Stimulated activated CD4-positive, alpha-beta T cell treated with anti-CD3 and anti-CD28 coated beads, Interleukin-15, amount 100 ng/mL, for 24 hours (primary cell): ENCODE measurements at regions not wholly inside any gene's neighbourhood (a gene's known extent, or its start where the extent isn't known, plus 50 kb on each side); places are given as distances from the start of the nearest gene placed in this dataset.

Experiments used
- DNase-seq: peaks from one replicate; pipeline ENCODE4 v3.0.0-alpha.2; 2020

DNA sequence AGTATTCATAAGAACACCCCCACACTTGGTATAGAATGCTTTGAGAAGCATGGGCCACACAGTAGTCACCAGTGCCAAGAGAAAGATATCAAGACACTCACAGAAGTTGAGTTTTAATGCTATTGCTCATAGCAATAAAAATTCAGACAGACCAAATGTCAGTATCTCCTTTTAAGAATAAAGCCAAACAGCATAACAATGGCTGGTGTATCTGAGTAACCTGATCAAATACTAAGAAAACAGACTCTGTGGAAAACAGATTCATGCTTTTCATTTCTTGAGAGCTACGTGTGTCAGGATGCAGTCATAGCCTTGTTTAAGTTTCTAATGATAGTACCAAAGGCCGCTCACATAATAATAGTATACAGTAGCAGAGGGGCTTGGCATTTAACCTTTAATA, 778.5 kb downstream of the MECOM start:
- no peak for DNase-seq

DNA sequence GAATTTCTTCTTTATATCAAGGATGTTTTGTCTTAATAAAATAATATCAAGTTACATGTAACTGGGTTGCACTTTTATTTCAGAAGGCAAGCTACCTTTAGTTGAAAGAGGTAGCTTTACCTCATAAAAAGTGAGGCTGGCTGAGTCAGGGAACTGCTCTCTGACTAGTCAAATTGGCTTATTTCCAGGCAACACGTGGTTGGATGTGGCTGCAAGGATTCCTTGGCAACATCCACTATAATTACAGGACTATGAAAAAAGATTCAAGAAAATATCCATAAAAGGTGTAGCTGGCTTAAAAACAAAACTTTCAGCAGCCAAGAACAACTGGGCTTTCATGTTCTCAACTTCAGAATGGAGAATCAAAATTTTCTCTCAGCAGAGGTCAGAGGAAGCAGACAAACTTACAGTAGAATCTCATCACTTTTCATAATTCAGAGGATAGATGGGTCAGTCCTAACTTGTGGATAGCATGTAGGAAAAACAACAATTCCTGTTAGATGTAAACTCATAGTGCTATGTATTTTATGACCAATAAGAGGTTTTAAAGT, 779.1 kb downstream of the MECOM start:
- DNase-seq = no peak

DNA sequence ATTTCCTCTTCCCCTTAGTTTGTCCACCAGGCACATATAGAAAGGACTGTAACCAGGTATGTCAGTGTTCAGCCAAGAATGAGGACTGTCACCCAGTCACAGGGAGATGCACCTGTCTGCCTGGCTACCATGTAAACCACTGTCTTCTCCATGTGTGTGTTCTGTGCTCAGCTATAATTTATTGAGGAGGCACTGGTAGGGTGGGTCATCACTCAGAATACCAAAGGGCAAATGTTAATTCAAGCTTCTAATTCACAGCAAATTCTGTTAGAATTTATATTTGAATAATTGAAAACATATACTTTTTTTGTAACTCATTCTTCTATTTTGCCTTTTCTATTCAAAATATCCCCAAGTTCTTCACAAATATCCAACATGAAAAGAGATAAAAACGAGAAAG, 780.4 kb downstream of the MECOM start:
- DNase-seq = no peak

DNA sequence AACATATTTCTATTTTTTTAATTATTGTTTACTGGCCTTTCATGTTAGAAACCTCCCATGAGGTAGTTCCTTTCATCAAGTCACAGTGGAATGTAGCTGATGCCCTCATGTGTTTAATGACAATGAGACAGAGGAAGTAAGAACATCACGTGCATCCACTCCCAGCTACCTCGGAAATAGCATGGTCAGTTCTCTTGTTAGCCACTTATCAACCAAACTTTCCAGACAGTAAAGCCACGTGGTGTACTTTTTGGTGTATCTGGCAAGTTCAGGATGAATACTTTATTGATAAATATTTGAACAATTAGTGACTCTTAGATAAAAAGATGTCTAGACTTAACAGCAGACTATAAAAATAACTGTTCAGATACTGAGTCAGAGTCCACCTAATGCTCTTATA, 781.7 kb downstream of the MECOM start:
- DNase-seq = no peak

DNA sequence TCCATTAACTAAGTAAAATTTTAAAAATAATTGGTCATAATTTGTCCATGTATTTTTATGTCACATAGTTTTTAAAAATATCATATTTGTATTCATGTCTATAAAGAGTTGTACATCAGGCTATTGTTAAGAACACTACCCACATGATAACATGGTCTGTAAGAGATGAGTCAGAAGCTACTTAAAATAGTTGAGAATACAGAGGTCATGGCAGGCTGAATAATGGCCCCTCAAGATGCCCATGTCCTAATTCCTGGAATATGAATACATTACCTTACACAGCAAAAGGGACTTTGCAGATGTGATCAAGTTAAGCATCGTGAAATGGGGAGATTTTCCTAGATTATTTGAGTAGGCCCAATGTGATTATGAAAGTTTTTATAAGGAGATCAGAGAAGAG, 782.9 kb upstream of the GOLIM4 start:
- DNase-seq = no peak

DNA sequence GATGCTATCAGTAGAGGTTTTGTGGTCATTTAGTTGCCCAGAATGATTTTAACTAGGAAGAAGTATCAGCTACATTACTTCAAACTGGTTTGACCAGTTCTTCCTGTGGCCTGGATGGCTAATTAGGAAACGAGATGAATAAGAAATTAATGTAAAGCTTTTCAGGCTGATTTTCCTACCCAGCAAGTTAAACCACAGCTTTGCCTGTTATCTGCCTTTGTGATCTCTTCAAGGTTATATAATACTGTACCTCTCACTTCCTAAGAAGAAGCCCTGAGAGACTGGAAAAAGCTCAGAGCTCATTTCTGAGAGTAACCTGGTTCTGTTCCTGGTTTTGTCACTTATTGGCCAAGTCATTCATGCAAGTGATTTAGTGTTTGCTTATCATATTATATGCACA, 782.2 kb upstream of the GOLIM4 start:
- DNase-seq = no peak

DNA sequence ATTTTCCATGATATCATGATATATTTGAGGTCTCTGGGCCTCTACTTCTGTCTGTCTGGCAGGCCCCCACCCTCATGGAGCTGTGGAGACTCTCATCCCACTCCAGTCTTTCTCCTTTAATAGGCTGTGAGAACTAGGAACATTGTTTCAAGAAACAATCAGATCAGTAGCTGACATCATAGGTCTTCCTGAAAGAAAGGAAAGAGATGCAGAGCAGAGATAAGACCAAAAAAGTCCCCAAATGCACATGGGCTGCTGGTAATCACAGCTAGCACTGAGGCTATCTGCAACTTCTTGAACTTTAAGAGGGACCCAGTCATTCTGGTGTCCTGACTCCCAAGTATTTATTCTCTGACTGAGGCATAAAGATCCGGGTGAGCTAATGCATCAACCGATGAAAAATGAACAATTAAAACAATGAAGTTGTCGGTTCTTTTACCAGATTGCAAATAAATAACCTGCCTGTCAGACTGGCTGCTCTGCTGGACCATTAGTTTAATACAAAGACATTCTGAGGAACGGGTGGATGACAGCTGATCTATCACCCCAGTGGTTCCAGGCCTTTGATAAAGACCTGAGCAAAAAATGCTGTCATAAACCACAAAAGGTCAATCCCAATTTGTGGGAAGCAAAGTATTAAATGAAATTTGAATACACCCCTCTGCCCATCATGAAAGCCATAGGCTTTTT, 780.8 kb upstream of the GOLIM4 start:
- DNase-seq = no peak

DNA sequence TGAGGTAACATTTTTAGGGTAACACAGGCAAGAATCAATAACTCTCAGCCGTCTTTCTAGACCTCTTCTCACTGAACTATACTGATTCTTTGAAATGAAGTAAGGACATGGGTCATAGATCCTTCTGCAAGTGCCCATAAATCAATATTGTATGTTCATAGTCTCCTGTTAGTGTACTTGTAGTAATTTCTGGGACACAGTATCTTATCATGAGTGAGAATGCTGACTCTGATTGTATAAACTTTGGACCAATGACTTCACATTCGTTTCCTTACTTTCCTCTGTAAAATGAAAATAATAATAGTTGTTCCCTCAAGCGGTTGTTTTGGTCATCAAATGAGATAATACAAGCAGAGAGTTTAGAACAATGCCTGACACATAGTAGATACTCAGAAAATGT, 777.1 kb upstream of the GOLIM4 start:
- DNase-seq = no peak

DNA sequence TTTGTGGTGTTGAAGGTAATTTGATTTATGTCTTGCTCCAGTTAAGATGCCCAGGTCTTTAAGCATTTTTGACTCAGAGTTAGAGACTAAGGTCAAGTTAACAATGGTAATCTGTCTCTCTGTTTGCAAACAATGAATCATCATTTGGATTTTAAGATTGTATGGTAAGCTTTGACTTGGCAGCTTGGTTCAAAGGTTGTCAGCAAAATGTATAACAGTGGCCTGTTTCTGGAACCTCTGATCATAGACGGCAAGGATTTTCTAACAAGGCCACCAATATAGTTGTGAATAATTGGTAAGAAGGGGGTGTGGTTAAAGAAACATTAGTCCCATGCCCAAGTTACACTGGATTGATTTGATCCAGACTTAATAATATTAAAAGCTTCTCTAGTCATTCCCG, 775.2 kb upstream of the GOLIM4 start:
- DNase-seq = no peak

DNA sequence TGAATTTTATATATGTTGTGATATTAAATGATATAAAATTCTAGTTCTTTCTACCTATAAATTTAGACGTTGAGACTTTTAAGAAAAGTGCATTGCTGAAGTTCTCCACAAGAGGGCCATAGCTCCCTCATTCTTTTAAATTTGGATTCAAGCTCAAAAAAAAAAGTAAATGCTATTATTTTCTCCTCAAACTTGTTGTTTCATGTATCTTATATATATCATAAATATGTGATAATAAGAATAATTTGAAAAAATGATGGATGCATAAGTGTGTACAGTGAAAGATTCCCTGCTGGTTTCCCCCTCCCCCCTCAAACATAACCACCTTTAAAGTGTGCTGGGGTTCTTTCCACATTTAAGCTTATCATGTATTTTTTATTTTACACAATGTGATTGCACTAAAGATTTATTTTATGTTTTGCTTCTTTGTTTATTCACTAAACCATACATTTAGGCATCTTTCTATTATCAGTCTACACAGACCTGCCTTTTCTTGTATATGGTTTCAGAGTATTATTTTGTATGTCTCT, 769.4 kb upstream of the GOLIM4 start:
- DNase-seq = no peak

DNA sequence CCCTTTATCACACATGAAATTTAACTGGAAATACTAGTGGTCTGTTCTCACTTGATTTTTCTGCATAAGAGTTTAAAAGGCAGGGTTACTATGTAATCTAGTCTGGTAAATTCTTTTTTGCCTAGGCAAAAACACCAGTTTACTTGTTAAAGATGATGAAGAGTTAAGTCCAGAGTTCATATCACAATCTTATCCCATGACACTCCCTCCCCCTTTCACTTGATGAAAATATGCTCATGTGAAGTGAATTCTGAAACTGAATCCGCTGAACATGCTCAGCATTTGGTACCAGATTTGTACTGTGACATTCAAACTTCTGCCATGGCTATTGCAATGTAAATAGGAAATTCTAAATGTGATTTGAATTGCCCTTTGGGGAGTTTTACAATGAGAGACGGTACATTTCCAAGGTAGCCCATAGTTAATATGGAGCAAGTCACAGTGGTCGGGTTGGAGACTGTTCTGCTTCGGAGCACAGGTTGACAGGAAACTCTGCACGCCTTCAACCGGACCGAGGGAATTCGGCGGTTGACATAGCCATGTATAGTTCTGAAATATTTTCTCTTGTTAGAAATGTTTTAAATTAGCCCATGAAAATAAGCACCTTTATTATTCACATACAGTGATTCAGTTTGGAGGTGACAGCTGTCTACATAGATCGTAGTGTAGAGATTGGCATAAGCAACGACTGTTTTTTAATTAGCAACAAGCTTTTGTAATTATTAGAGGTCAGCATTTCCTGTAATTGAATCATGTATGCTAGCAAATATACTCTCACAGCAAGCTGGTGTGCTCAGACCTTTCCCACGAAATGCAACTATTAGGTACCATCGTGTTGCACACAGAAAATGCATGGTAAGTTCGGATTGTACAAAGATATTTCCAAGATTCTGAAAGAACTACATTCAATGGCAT, 768.6 kb upstream of the GOLIM4 start:
- no peak for DNase-seq

DNA sequence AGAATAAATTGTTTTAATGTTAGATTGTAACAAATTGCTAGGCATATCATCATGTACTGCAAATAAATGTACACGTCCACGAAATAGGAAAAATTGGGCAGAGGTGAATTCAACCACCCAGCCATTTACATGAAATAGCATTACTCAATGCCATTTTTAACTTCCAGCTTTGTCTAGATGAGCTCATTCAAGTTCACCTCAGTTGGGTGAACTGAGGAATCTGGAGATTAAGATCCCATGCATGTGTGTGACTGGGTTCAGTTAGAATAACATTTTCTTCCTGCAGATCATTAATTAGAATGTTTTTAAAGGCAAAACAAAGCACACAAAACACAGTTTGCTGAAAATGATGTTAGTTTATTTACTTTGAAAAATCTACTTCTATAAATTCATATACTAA, 767.8 kb upstream of the GOLIM4 start:
- no peak for DNase-seq

DNA sequence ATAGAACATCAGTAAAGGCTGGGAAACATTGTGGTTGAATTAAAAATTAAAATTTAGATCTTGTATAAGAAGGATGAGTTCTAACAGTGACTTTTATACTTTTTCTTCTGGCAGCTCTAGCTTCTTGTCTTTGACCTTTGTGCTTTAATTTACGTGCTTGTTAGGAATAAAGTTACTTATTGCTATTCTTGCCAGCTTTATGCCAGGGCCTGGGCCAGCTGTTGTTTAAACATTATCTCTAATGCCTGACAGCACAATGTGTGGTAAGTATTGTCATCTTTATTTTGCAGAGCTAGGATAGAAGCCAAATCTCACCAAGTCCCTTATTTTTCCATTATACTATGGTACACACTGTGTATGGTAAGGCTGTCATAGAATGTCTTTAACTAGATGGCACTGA, 766.7 kb upstream of the GOLIM4 start:
- DNase-seq = no peak

DNA sequence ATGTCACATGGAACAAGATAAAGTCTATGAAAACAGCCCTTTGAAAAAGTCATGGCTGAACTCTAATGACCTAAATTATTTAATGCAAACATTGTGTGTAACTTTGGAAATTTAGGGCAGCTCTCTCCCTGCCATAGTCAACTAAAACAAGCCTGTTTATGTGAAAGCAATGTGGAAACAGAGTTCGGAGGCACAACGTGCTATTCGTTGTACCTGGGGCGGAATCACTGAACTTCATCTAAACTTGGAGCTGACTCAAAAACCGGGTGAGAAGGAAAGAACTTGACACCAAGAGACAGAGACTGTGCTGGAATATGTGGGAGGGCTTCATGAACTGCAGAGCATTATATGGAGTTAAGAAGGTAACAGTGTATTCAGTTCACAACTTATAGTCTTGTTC, 764.9 kb upstream of the GOLIM4 start:
- no peak for DNase-seq

DNA sequence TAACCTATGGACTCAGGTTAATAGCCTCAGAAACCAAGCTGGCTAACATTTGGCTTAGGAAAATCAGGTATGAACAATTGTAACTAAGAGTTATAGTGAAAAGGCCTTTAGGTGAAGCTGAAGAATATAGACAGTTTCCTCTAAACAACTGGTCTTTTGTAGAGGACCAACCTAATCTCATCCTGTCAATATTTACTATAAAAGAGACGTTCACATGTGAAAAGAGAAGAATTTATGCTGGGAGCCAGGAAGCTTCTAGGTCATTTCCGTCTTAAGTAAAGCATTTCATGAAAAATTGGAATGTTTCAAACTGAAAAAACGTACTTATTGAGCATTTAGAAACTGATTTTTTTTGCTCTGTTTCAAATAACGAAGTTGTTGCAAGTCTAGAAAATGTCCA, 764.3 kb upstream of the GOLIM4 start:
- DNase-seq = no peak

DNA sequence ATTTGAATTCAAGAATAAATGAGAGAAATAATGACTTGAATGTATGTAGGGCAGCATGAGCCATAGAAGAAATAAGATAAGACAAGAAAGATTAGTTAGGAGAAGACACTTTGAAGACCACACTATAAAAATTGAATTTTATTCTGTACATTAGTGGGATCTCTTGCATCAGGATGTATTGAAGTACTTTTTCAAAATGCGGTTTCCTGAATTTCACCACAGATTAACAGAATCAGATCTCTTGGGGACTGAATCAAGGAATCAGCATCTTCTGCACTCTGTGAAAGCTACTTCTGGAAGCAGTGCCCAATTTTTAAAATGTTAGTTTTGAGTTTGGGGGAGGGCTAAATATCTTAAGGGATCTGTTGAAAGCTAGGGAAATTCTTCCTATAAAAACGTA, 763.9 kb upstream of the GOLIM4 start:
- DNase-seq = no peak

DNA sequence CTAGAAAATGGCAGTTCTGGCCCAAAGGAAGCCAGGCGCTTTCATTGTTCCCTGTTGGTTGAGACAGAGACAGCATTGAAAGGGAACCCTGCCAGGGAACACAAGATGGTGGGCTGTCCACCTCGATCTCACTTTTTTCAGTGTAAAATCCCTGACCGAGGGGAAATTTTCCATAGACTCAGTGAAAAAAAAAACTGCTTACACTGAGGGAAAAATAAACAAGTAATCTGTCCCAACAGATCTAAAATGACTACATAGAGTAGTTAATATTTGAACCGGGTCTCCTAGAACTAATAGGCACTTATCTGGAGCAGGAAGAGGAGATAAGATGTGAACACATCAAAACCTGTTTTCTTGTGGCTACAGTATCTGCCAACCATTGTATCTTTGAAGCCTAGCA, 763.4 kb upstream of the GOLIM4 start:
- no peak for DNase-seq

DNA sequence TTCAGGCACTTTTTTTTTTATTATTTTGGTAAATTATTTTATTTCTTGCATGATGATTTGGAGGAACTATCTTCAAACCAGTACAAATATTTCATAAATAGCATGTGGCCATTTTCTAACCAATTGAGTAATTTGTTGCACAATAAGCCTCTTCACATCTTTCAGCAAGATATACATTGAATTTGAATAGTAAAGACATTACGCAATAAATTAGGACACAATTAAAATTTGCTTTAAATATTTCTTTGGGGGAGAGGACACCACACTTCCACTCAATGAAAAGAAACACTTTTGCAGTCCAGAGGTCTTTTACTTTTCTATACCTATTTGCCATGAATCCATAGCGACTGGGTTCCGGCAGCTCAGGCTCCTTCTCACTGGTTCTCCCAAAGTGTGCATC, 762.6 kb upstream of the GOLIM4 start:
- no peak for DNase-seq

DNA sequence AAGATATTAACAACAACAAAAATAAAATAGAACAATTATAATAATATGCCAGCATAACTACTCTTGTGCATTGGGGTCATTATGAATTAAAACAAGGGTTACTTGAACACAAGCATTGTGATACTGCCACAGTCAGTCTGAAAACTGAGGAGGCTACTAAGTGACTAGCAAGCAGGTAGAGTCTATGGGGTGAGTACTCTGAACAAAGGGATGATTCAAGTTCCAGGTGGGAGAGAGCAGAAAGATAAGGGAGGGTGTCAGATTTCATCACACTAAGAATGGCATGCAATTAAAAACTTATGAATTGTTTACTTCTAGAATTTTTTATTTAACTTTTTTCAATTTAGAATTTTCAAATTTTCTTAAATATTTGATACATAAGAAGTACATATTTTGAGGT, 754.4 kb upstream of the GOLIM4 start:
- no peak for DNase-seq

DNA sequence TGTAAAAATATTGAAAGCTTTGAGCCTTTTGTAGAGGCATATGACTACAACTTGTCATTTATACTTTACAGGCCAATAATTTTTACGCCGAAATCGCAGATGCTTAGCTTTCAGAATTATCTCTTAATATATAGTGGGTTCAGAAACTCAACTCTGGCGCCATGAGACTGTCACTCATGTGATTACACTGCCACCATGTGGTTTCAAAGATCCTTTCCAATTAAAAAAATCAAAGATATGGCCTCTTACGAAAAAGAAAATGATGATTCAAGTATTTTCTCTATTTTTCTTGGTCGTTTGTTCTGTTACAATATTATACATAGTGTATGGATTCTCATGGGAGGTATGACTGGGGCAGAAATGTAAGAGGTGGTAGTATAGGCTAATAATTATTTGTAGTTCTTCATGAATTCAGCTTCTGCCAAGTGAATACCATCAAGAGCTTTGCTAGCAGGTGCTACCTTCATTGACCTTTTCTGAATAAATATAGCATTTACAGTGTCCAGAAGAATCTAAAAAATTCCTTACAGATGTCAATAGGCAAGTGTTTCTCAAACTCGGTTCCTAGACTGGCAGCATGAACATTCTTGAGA, 751.7 kb upstream of the GOLIM4 start:
- peak; percentile 1 for DNase-seq

DNA sequence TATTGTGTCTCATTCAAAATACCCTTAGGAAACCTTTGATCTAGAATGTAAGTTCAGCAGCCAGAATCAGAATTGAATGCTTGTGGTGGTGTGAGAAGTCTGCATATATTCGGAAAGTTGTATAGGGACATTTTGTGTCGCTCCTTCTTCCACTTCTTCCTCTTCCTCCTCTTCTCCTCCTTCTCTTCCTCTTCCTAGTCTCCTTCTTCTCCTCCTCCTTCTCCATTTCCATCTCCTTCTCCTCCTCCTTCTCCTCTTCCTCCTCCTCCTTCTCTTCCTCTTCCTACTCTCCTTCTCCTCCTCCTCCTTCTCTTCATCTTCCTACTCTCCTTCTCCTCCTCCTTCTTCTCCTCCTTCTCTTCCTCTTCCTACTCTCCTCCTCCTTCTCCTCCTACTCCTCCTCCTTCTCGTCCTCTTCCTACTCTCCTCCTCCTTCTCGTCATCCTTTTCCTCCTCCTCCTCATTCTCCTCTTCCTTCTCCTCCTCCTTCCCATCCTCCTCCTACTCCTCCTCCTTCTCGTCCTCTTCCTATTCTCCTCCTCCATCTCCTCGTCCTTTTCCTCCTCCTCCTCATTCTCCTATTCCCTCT, 749.3 kb upstream of the GOLIM4 start:
- DNase-seq = no peak

DNA sequence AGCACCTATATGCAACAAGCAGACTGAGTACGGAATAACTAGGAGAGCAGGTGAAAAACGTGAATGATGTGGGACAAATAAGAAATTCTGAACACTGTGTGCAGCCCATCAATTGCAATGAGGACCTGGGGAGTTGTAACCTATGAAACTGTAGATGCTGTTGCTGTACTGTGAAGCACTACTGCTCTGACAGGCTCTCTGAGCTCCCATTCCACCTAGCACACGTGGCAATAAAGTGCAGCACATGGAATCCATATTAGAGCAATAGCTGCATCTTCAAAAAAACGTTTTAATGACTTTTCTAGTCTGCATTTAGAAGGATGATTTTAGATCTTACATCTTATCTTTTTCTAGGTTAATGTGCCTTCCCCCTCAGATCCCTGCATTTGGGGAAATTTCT, 748.7 kb upstream of the GOLIM4 start:
- DNase-seq = no peak

DNA sequence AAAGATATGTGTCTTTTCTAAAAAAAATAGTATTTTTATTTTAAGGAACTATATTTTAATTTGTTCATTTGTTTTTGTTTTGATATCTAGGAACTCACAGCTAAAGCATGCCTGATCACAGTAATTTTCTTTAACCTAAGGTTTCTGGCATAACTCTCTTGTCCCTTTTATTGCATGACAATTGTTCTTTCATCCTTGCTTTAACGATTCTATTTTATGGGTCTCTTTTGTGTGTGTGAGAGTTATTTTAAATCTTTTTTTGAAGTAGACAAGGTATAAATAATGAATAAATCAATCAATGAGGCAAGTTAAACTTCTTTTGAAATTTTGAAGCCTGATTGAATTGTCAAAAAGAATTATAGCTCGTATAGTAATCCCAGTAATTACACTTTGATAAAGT, 747.8 kb upstream of the GOLIM4 start:
- DNase-seq = no peak
